WTC11 (cell line): ENCODE measurements at regions not wholly inside any gene's neighbourhood (a gene's known extent, or its start where the extent isn't known, plus 50 kb on each side); places are given as distances from the start of the nearest gene placed in this dataset.

Experiments used
- ATAC-seq: fragments of 200-7000 bp; cut with Tn5 transposase; 2 replicates; pipeline ENCODE4 v1.10.0; 2021; ENCODE audit warnings: mild to moderate bottlenecking, moderate library complexity
- CTCF ChIA-PET: fragments of 300-600 bp; sonication (Branson Sonifier 250); formaldehyde crosslinking; loops from one replicate; lab custom pipeline; 2021; ENCODE audit warnings: antibody characterized with exemption; lab: Charles Lee
- POLR2A ChIA-PET: fragments of 350-600 bp; sonication (Branson Sonifier 250); formaldehyde crosslinking; loops from one replicate; lab custom pipeline; 2021; ENCODE audit warnings: antibody characterized with exemption; lab: Charles Lee
- DNase-seq: peaks from one replicate; pipeline ENCODE4 v3.0.0; 2021; ENCODE audit warnings: low spot score
- H3K27ac Mint-ChIP-seq: 2 replicates; pipeline ENCODE4 v1.8.0; 2021; ENCODE audit warnings: mixed read lengths
- H3K27me3 Mint-ChIP-seq: 2 replicates; pipeline ENCODE4 v1.8.0; 2021; ENCODE audit warnings: low read depth, mild to moderate bottlenecking, moderate library complexity, mixed read lengths
- H3K36me3 Mint-ChIP-seq: 2 replicates; pipeline ENCODE4 v1.8.0; 2021; ENCODE audit warnings: mixed read lengths
- H3K4me1 Mint-ChIP-seq: 2 replicates; pipeline ENCODE4 v1.8.0; 2022; ENCODE audit warnings: mixed read lengths
- H3K4me3 Mint-ChIP-seq: 2 replicates; pipeline ENCODE4 v1.8.0; 2021; ENCODE audit warnings: mild to moderate bottlenecking, moderate library complexity, mixed read lengths
- H3K9me3 Mint-ChIP-seq: 2 replicates; pipeline ENCODE4 v1.8.0; 2021; ENCODE audit warnings: mixed read lengths
- ARID4B ChIP-seq: sonication (generic); formaldehyde crosslinking; IDR thresholded peaks from 2 replicates; pipeline ENCODE4 v1.8.0; 2023; ENCODE audit warnings: missing genetic modification reagents, mild to moderate bottlenecking, borderline replicate concordance
- CBFB ChIP-seq: sonication (generic); formaldehyde crosslinking; IDR thresholded peaks from 2 replicates; pipeline ENCODE4 v1.8.1; 2022; ENCODE audit warnings: mild to moderate bottlenecking, low read depth, missing genetic modification reagents
- CTCF ChIP-seq: fragments of 200-600 bp; IDR thresholded peaks from 2 replicates; pipeline ENCODE4 v1.8.0; 2022; ENCODE audit warnings: antibody characterized with exemption
- ETV6 ChIP-seq: sonication (generic); formaldehyde crosslinking; IDR thresholded peaks from 2 replicates; pipeline ENCODE4 v1.8.1; 2022; ENCODE audit warnings: mild to moderate bottlenecking, missing genetic modification reagents
- HMGA2 ChIP-seq: fragments of 250-450 bp; sonication (Bioruptor Pico); IDR thresholded peaks from 2 replicates; pipeline ENCODE4 v1.4.0; 2021; ENCODE audit warnings: mild to moderate bottlenecking, moderate library complexity
- NR1H2 ChIP-seq: sonication (generic); formaldehyde crosslinking; IDR thresholded peaks from 2 replicates; pipeline ENCODE4 v1.9.0; 2021; ENCODE audit warnings: mild to moderate bottlenecking, moderate library complexity, missing genetic modification reagents
- NR2C2 ChIP-seq: sonication (generic); formaldehyde crosslinking; IDR thresholded peaks from 2 replicates; pipeline ENCODE4 v1.8.0; 2022; ENCODE audit warnings: mild to moderate bottlenecking, missing genetic modification reagents
- SMAD3 ChIP-seq: sonication (generic); formaldehyde crosslinking; IDR thresholded peaks from 2 replicates; pipeline ENCODE4 v1.8.0; 2022; ENCODE audit warnings: missing genetic modification reagents, mild to moderate bottlenecking, borderline replicate concordance
- STAT6 ChIP-seq: sonication (generic); formaldehyde crosslinking; conservative IDR thresholded peaks from 2 replicates; pipeline ENCODE4 v1.8.1; 2023; ENCODE audit warnings: mild to moderate bottlenecking, low read depth, missing genetic modification reagents, moderate library complexity
- TEAD1 ChIP-seq: sonication (generic); formaldehyde crosslinking; IDR thresholded peaks from 2 replicates; pipeline ENCODE4 v1.8.0; 2022; ENCODE audit warnings: mild to moderate bottlenecking, missing genetic modification reagents
- ZBTB43 ChIP-seq: sonication (generic); formaldehyde crosslinking; IDR thresholded peaks from 2 replicates; pipeline ENCODE4 v1.8.1; 2023; ENCODE audit warnings: mild to moderate bottlenecking, missing genetic modification reagents
- ZMAT4 ChIP-seq: fragments of 250-450 bp; sonication (Bioruptor Pico); IDR thresholded peaks from 2 replicates; pipeline ENCODE4 v1.9.0; 2021; ENCODE audit warnings: mild to moderate bottlenecking
- ZNF263 ChIP-seq: sonication (generic); formaldehyde crosslinking; IDR thresholded peaks from 2 replicates; pipeline ENCODE4 v1.8.1; 2022; ENCODE audit warnings: low read depth, mild to moderate bottlenecking, moderate library complexity, missing genetic modification reagents
- ZNF416 ChIP-seq: fragments of 250-450 bp; sonication (Bioruptor Pico); IDR thresholded peaks from 2 replicates; pipeline ENCODE4 v1.9.0; 2021; ENCODE audit warnings: mild to moderate bottlenecking, inconsistent platforms
- TF ChIP-seq, protein P1 (sequence below): sonication (generic); formaldehyde crosslinking; IDR thresholded peaks from 2 replicates; pipeline ENCODE4 v1.8.1; 2023; ENCODE audit warnings: mild to moderate bottlenecking, missing genetic modification reagents
- TF ChIP-seq, protein P2 (sequence below): sonication (generic); formaldehyde crosslinking; IDR thresholded peaks from 2 replicates; pipeline ENCODE4 v1.8.0; 2022; ENCODE audit warnings: mild to moderate bottlenecking, missing genetic modification reagents
- TF ChIP-seq, protein P3 (sequence below): sonication (generic); formaldehyde crosslinking; IDR thresholded peaks from 2 replicates; pipeline ENCODE4 v1.8.1; 2022; ENCODE audit warnings: low read depth, mild to moderate bottlenecking, moderate library complexity, missing genetic modification reagents, borderline replicate concordance

DNA sequence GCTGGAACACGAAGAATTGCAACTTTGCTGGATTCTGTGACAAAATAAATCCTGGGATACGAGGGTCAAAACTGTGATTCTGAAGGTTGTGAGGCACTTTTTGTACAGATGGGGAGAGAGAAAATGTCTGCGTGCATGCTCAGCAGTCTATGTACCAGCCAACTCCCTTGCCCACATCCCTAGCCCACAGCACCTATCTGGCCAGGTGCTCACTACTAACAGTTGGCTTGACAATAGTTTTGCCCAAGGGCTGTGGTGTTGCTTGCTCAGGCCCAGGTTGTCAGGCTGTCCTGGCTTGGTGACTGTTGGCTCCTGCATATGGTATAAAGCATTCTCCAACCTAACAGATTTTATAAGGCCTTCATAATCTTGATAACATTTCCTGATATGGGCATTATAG lies 102.0 kb downstream of the DMRT2 start (continued):
- TF ChIP-seq, protein P1, sequence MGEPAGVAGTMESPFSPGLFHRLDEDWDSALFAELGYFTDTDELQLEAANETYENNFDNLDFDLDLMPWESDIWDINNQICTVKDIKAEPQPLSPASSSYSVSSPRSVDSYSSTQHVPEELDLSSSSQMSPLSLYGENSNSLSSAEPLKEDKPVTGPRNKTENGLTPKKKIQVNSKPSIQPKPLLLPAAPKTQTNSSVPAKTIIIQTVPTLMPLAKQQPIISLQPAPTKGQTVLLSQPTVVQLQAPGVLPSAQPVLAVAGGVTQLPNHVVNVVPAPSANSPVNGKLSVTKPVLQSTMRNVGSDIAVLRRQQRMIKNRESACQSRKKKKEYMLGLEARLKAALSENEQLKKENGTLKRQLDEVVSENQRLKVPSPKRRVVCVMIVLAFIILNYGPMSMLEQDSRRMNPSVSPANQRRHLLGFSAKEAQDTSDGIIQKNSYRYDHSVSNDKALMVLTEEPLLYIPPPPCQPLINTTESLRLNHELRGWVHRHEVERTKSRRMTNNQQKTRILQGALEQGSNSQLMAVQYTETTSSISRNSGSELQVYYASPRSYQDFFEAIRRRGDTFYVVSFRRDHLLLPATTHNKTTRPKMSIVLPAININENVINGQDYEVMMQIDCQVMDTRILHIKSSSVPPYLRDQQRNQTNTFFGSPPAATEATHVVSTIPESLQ: no peak
- TF ChIP-seq ZNF416 (CRISPR knock-in tag) (no peak), TEAD1 (no peak), ZMAT4 (CRISPR knock-in tag) (no peak), NR2C2 (no peak)

DNA sequence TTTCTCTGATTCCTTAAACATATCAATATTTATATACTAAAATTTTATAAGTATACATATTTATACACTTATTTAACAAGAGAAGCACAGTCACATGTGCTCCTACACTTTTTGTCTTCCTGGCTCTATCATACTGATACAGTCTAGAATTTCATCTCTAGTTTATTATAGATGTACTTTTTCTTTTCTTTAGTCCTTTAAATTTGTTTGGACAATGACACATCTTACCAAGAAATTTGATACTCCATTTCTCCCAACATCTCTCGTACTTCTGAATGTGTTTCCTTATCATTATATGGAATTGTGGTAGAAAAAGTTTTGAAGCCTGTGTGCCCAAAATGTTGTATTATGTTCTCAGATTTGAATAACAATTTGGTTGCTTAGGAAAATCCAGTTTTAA lies 104.6 kb downstream of the DMRT2 start:
- Mint-ChIP-seq H3K27me3 (no peaks in the 10 kb centered on the region), H3K36me3 (no peaks in the 10 kb centered on the region), H3K4me3 (no peak overlapping the region), H3K9me3 (no peaks in the 10 kb centered on the region), H3K4me1 (no peaks in the 10 kb centered on the region), H3K27ac (no peak overlapping the region)
- ChIA-PET CTCF (no interaction called here), POLR2A (no interaction called here)
- no peak for DNase-seq
- no peak for ATAC-seq
- TF ChIP-seq, protein P2, sequence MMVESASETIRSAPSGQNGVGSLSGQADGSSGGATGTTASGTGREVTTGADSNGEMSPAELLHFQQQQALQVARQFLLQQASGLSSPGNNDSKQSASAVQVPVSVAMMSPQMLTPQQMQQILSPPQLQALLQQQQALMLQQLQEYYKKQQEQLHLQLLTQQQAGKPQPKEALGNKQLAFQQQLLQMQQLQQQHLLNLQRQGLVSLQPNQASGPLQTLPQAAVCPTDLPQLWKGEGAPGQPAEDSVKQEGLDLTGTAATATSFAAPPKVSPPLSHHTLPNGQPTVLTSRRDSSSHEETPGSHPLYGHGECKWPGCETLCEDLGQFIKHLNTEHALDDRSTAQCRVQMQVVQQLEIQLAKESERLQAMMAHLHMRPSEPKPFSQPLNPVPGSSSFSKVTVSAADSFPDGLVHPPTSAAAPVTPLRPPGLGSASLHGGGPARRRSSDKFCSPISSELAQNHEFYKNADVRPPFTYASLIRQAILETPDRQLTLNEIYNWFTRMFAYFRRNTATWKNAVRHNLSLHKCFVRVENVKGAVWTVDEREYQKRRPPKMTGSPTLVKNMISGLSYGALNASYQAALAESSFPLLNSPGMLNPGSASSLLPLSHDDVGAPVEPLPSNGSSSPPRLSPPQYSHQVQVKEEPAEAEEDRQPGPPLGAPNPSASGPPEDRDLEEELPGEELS (CRISPR knock-in tag): no peak
- no peak for TF ChIP-seq ZNF263 (CRISPR knock-in tag)
- no peak for TF ChIP-seq SMAD3 (CRISPR knock-in tag)
- TF ChIP-seq ARID4B (CRISPR knock-in tag): no peak
- TF ChIP-seq ZBTB43: no peak
- TF ChIP-seq NR1H2 (CRISPR knock-in tag): no peak
- TF ChIP-seq ZMAT4 (CRISPR knock-in tag): no peak
- TF ChIP-seq CTCF: no peak
- no peak for TF ChIP-seq CBFB (CRISPR knock-in tag)
- no peak for TF ChIP-seq ZNF416 (CRISPR knock-in tag)
- TF ChIP-seq NR2C2: no peak
- TF ChIP-seq, protein P3, sequence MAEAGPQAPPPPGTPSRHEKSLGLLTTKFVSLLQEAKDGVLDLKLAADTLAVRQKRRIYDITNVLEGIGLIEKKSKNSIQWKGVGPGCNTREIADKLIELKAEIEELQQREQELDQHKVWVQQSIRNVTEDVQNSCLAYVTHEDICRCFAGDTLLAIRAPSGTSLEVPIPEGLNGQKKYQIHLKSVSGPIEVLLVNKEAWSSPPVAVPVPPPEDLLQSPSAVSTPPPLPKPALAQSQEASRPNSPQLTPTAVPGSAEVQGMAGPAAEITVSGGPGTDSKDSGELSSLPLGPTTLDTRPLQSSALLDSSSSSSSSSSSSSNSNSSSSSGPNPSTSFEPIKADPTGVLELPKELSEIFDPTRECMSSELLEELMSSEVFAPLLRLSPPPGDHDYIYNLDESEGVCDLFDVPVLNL (CRISPR knock-in tag): no peak
- TF ChIP-seq ETV6 (CRISPR knock-in tag): no peak
- no peak for TF ChIP-seq STAT6 (CRISPR knock-in tag)
- TF ChIP-seq HMGA2 (CRISPR knock-in tag): no peak
